HuH-7 (cell line): ENCODE measurements at regions not wholly inside any gene's neighbourhood (a gene's known extent, or its start where the extent isn't known, plus 50 kb on each side); places are given as distances from the start of the nearest gene placed in this dataset.
"Not testable (repeated sequence)": the region's sequence is repeated elsewhere in the genome, so short reads cannot be mapped to it uniquely, and the experiment has no call there.

Experiments
- DNase-seq: peaks from one replicate; pipeline ENCODE4 v3.0.0; 2011; ENCODE audit warnings: low spot score

- DNase-seq = no peak
Observed at GRCh38 chr3:186454881-186455703, 89.1 kb downstream of the CRYGS start.

- DNase-seq = no peak
Observed at GRCh38 chr3:186453531-186453930, 90.6 kb downstream of the CRYGS start.

- no peak for DNase-seq
Observed at GRCh38 chr3:186452517-186452916, 90.5 kb upstream of the DGKG start.

- no peak for DNase-seq
Observed at GRCh38 chr3:186451371-186451770, 89.3 kb upstream of the DGKG start.

- no peak for DNase-seq
Observed at GRCh38 chr3:186444974-186445373, 82.9 kb upstream of the DGKG start.

- no peak for DNase-seq
Observed at GRCh38 chr3:186444288-186444687, 82.3 kb upstream of the DGKG start.

- not testable (repeated sequence) for DNase-seq
Observed at GRCh38 chr3:186442979-186443378, 80.9 kb upstream of the DGKG start.

GRCh38 chr3:186442162-186442561 lies 80.1 kb upstream of the DGKG start:
- no peak for DNase-seq

GRCh38 chr3:186440891-186441290 lies 78.9 kb upstream of the DGKG start:
- no peak for DNase-seq

- no peak for DNase-seq
Observed at GRCh38 chr3:186439725-186440124, 77.7 kb upstream of the DGKG start.

- not testable (repeated sequence) for DNase-seq
Observed at GRCh38 chr3:186435332-186435731, 73.3 kb upstream of the DGKG start.

GRCh38 chr3:186432944-186433732 lies 71.1 kb upstream of the DGKG start:
- DNase-seq = no peak

- DNase-seq = no peak
Observed at GRCh38 chr3:186432189-186432588, 70.2 kb upstream of the DGKG start.

- no peak for DNase-seq
Observed at GRCh38 chr3:186427627-186428281, 65.7 kb upstream of the DGKG start.

GRCh38 chr3:186425788-186426730 lies 64.0 kb upstream of the DGKG start:
- DNase-seq = peak; percentile 48

- no peak for DNase-seq
Observed at GRCh38 chr3:186421946-186422345, 59.9 kb upstream of the DGKG start.

- DNase-seq = no peak
Observed at GRCh38 chr3:186418671-186419145, 56.7 kb upstream of the DGKG start.

GRCh38 chr3:186417791-186418190 lies 55.8 kb upstream of the DGKG start:
- no peak for DNase-seq

GRCh38 chr3:186414735-186415419 lies 52.8 kb upstream of the DGKG start:
- no peak for DNase-seq

- DNase-seq = no peak
Observed at GRCh38 chr3:186413615-186414415, 51.8 kb upstream of the DGKG start.
